ENCODE measurements at regions not wholly inside any gene's neighbourhood (a gene's known extent, or its start where the extent isn't known, plus 50 kb on each side); places are given as distances from the start of the nearest gene placed in this dataset.

- DNase-seq, result no peak
Observed at GRCh38 chr4:24417206-24417605, 167.1 kb downstream of the DHX15 start.

GRCh38 chr4:24416293-24416692, 168.1 kb downstream of the DHX15 start:
- DNase-seq, result no peak

- DNase-seq, result no peak
Observed at GRCh38 chr4:24413311-24413784, 171.0 kb downstream of the DHX15 start.

GRCh38 chr4:24411806-24412205, 172.5 kb downstream of the DHX15 start:
- DNase-seq, result no peak

- no peak for DNase-seq
Observed at GRCh38 chr4:24411299-24411698, 173.1 kb downstream of the DHX15 start.

- DNase-seq, result no peak
Observed at GRCh38 chr4:24408640-24409039, 175.7 kb downstream of the DHX15 start.

GRCh38 chr4:24405926-24406325, 178.4 kb downstream of the DHX15 start:
- no peak for DNase-seq

GRCh38 chr4:24405341-24405740, 179.0 kb downstream of the DHX15 start:
- DNase-seq, result no peak

- no peak for DNase-seq
Observed at GRCh38 chr4:24404281-24404680, 180.1 kb downstream of the DHX15 start.

- no peak for DNase-seq
Observed at GRCh38 chr4:24403265-24403664, 181.1 kb downstream of the DHX15 start.

GRCh38 chr4:24400537-24400936, 183.8 kb downstream of the DHX15 start:
- DNase-seq, result no peak

GRCh38 chr4:24396988-24397387, 187.4 kb downstream of the DHX15 start:
- DNase-seq, result no peak

- DNase-seq, result no peak
Observed at GRCh38 chr4:24395937-24396336, 188.4 kb downstream of the DHX15 start.

- DNase-seq, result no peak
Observed at GRCh38 chr4:24394041-24394440, 190.3 kb downstream of the DHX15 start.

- no peak for DNase-seq
Observed at GRCh38 chr4:24392613-24393012, 191.7 kb downstream of the DHX15 start.

GRCh38 chr4:24382381-24382780, 202.0 kb downstream of the DHX15 start:
- DNase-seq, result no peak

- DNase-seq, result no peak
Observed at GRCh38 chr4:24380957-24381665, 203.2 kb downstream of the DHX15 start.

- DNase-seq, result no peak
Observed at GRCh38 chr4:24373704-24374103, 210.7 kb downstream of the DHX15 start.

- DNase-seq, result no peak
Observed at GRCh38 chr4:24372881-24373280, 211.5 kb downstream of the DHX15 start.

GRCh38 chr4:24372341-24372740, 212.0 kb downstream of the DHX15 start:
- no peak for DNase-seq

GRCh38 chr4:24370421-24370820, 213.9 kb downstream of the DHX15 start:
- no peak for DNase-seq

- no peak for DNase-seq
Observed at GRCh38 chr4:24369507-24370029, 214.8 kb downstream of the DHX15 start.

- DNase-seq, result no peak
Observed at GRCh38 chr4:24368801-24369200, 215.6 kb downstream of the DHX15 start.

GRCh38 chr4:24364852-24365251, 219.5 kb downstream of the DHX15 start:
- DNase-seq, result no peak

- DNase-seq, result no peak
Observed at GRCh38 chr4:24364249-24364648, 220.1 kb downstream of the DHX15 start.
